Prostate gland (tissue), 2 donors: ENCODE measurements at regions not wholly inside any gene's neighbourhood (a gene's known extent, or its start where the extent isn't known, plus 50 kb on each side); places are given as distances from the start of the nearest gene placed in this dataset.
A peak's percentile ranks its signal among the peaks of the same experiment; 100 is the strongest.

Experiments used
- DNase-seq: peaks from one replicate; pipeline ENCODE4 v3.0.0-alpha.2; 2019; ENCODE audit warnings: low spot score
- H3K27ac ChIP-seq, 2 donors: fragments of 200-600 bp; sonication (generic); 2 replicates each; pipeline ENCODE4 v1.5.1; 2017 to 2019
- H3K27me3 ChIP-seq: fragments of 200-600 bp; sonication (generic); replicated peaks from 2 replicates; pipeline ENCODE4 v1.5.1; 2019; ENCODE audit not compliant: insufficient read depth
- H3K36me3 ChIP-seq, 2 donors: fragments of 200-600 bp; sonication (generic); 1 replicate in 1 of 2; 2 replicates in 1 of 2; pipeline versions ENCODE4 v1.5.1 to v1.8.1; 2017 to 2019
- H3K4me1 ChIP-seq: fragments of 200-600 bp; sonication (generic); replicated peaks from 2 replicates; pipeline ENCODE4 v1.5.1; 2019
- H3K4me3 ChIP-seq, 2 donors: fragments of 200-600 bp; sonication (generic); 2 replicates each; pipeline ENCODE4 v1.5.1; 2017 to 2019
- H3K9me3 ChIP-seq: fragments of 200-600 bp; sonication (generic); 2 replicates; pipeline ENCODE4 v1.5.1; 2017
- CTCF ChIP-seq, 4 experiments: fragments of 200-600 bp in 2 of 4; fragments of 450-650 bp in 2 of 4; sonication (generic) in 2 of 4; IDR thresholded peaks; 1 replicate in 3 of 4; 2 replicates in 1 of 4; pipeline ENCODE4 v1.5.1; 2016 to 2019; ENCODE audit warnings: antibody characterized with exemption in 4 of 4, mild to moderate bottlenecking in 2 of 4, moderate library complexity in 2 of 4
- POLR2A ChIP-seq: fragments of 450-650 bp; IDR thresholded peaks from one replicate; pipeline ENCODE4 v1.6.1; 2016; ENCODE audit warnings: antibody characterized with exemption, mild to moderate bottlenecking
- POLR2AphosphoS5 ChIP-seq: sonication (generic); formaldehyde crosslinking; IDR thresholded peaks from one replicate; pipeline ENCODE4 v1.6.1; 2017; ENCODE audit warnings: antibody characterized with exemption
- WGBS: methylation state at CpG from one replicate; pipeline ENCODE4 v1.1.5; 2018; 5-methylcytosine and 5-hydroxymethylcytosine counted together
- intact Hi-C: fragments of 100-400 bp; cut with DNase I; formaldehyde crosslinking; loops from one replicate; pipeline ENCODE4 v1.14.2; 2022

DNA sequence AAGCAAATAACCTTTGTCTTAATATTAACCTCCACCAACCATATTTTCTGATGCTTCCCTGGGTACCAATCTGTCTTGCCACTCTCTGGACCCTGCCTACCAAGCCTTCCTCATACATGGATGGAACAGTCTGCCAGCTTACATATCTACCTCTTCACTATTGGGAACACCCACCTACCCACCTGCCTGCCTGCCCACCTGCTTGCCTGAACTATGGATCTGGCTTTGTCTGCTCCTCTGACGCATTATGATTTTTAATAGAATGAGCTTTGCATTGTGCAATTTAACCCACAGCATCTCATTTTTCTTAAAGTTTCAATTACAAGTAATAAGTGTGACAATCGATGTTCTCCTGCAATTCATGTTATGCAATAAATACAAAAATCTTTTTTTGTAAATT is 137.9 kb upstream of the LSM8 start:
- no peaks in the 10 kb centered on the region for H3K27me3 ChIP-seq
- 95% methylated on average over 2 of the region's 2 CpGs for WGBS
- no peaks in the 10 kb centered on the region for H3K9me3 ChIP-seq
- no peak overlapping the region for H3K27ac ChIP-seq
- no peaks in the 10 kb centered on the region for H3K36me3 ChIP-seq
- no peak overlapping the region for H3K4me3 ChIP-seq
- no peak for TF ChIP-seq POLR2AphosphoS5
- TF ChIP-seq POLR2A, result no peak
- TF ChIP-seq CTCF (IDR thresholded peaks at IDR 0.05), result no peak
- no peaks in the 10 kb centered on the region for H3K4me1 ChIP-seq
- intact Hi-C loops, result no loop called here
- DNase-seq, result no peak

DNA sequence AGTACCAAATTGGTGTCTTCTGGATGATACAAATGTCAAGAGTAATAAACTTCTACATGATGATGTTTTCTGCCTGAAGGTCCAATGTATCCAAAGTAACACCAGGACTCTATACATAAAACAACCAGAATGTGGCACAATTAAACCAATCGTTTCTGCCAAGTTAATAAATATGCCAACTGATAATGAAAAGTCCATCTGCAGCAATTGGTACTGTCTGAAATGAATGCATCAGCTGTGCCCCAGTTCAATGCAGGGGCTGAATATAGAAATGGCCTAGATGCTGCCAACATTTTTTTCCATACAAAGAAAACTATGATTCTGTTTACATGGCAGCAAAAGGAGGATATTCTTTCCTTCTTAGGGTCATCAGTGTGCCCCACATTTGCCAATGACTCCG is 137.2 kb upstream of the LSM8 start:
- no peak overlapping the region for H3K4me3 ChIP-seq

GRCh38 chr7:118052336-118052735 is 131.6 kb upstream of the LSM8 start:
- H3K4me3 ChIP-seq, result no peak overlapping the region
- no peak overlapping the region for H3K27ac ChIP-seq
- WGBS, result 38% methylated on average over 6 of the region's 6 CpGs

More for the DNA sequence above, 137.2 kb upstream of the LSM8 start:
- H3K9me3 ChIP-seq, result no peaks in the 10 kb centered on the region
- 66% methylated on average over 2 of the region's 2 CpGs for WGBS
- DNase-seq, result no peak
- intact Hi-C loops, result no loop called here
- H3K27me3 ChIP-seq, result no peaks in the 10 kb centered on the region
- TF ChIP-seq CTCF (IDR thresholded peaks at IDR 0.05), result no peak
- H3K36me3 ChIP-seq, result no peaks in the 10 kb centered on the region
- H3K4me1 ChIP-seq, result no peaks in the 10 kb centered on the region
- H3K27ac ChIP-seq, result no peak overlapping the region

GRCh38 chr7:118053353-118053752 is 130.6 kb upstream of the LSM8 start:
- no peak overlapping the region for H3K4me3 ChIP-seq
- H3K36me3 ChIP-seq, result no peaks in the 10 kb centered on the region
- no peaks in the 10 kb centered on the region for H3K27me3 ChIP-seq
- TF ChIP-seq POLR2AphosphoS5, result no peak
- no peak for TF ChIP-seq CTCF (IDR thresholded peaks at IDR 0.05)
- no peak for TF ChIP-seq POLR2A
- WGBS, result 72% methylated on average over 4 of the region's 4 CpGs
- H3K9me3 ChIP-seq, result no peaks in the 10 kb centered on the region
- peak; percentile 27 for DNase-seq
- H3K4me1 ChIP-seq, result no peaks in the 10 kb centered on the region
- intact Hi-C loops, result no loop called here
- no peak overlapping the region for H3K27ac ChIP-seq

More at GRCh38 chr7:118052336-118052735, 131.6 kb upstream of the LSM8 start:
- Histone ChIP-seq H3K36me3 (no peaks in the 10 kb centered on the region), H3K27me3 (no peaks in the 10 kb centered on the region), H3K9me3 (no peaks in the 10 kb centered on the region), H3K4me1 (no peaks in the 10 kb centered on the region)
- TF ChIP-seq POLR2AphosphoS5 (no peak), CTCF (IDR thresholded peaks at IDR 0.05) (no peak), POLR2A (no peak)
- no peak for DNase-seq
- intact Hi-C loops, result no loop called here

DNA sequence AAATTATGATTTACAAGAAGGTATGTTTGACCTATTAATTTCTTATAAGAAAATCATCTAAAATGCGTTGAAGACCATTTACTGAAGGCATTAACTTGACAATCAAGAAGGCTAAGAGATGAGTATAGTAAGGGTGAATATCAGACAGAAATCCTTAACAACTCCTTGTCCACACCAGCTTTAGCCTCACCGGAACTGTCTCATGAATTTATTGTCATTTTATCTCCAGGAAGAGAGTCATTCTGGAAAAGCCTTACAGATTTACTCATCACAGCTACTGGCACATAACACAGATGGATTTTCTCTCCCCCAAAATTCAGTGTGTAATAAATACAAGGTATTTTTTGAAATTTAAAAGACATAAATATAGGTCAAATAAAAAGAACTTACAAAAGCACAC is 129.4 kb upstream of the LSM8 start:
- 76% methylated on average over 2 of the region's 2 CpGs for WGBS
- intact Hi-C loops, result no loop called here
- Histone ChIP-seq H3K27me3 (no peaks in the 10 kb centered on the region), H3K4me3 (no peak overlapping the region), H3K9me3 (no peaks in the 10 kb centered on the region), H3K27ac (no peak overlapping the region), H3K4me1 (no peaks in the 10 kb centered on the region), H3K36me3 (no peaks in the 10 kb centered on the region)
- TF ChIP-seq POLR2AphosphoS5 (no peak), CTCF (IDR thresholded peaks at IDR 0.05) (no peak), POLR2A (no peak)
- DNase-seq, result no peak
